ENCODE measurements at regions not wholly inside any gene's neighbourhood (a gene's known extent, or its start where the extent isn't known, plus 50 kb on each side); places are given as distances from the start of the nearest gene placed in this dataset.

DNA sequence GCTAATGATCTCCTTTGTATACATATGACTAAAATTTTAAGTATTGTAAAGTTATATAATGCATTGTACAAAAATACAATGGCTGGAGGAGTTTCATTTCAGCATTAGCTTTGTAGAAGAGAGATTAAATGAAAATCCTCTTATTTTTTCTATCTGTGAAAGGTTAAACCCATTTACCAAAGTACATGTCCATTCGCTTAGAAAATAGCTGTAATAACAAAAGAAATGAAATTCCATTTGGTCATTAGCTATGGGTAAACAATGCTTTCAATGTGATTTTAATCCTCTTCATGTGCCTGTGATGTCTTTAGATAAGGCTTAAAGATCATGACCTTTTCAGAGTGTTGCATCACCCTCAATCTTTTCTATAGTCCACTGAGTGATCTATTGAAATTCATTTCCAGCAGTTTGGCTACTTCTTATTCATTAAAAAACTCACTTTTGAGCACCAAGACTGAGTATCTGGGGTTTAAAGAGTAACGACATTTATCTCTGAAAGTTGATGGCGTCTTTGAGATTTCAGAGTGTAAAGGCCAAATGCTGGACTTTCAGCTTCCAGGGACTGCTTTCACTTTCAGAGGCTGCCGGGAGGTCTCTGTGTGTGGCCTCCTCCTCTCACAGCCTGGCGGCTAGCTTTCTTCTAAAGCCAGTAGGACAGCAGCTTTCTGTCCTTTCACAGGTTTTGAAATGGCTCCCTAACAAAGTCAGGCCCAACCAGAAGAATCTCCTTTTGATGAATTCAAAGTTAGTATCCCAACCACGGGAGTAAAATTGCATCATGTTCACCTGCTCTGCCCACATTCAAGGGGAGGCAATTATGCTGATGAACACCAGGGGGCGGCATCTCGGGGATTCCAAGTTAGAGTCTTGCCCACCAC is 701.4 kb upstream of the COBL start:
- DNase-seq = peak in 1 of 4 experiments; percentile 0

DNA sequence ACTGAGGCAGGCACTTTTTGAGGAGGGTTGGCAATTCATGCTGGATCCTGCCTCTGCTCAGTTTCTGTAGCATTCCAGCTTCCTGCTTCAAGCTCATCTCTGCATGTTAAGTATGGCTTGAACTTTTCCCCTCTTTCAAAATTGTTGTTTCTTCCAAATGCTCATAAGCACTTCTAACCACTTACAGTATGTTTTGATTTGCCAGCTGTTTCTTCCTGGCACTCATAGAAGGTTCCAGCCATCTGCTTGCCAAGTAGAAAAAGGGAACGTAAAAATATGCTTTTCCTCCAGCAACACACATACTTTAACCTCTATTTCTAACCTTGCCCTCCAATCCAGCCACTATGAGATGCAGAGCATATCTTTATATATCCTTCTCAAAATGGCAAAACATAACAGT is 692.6 kb upstream of the COBL start:
- no peak for DNase-seq

DNA sequence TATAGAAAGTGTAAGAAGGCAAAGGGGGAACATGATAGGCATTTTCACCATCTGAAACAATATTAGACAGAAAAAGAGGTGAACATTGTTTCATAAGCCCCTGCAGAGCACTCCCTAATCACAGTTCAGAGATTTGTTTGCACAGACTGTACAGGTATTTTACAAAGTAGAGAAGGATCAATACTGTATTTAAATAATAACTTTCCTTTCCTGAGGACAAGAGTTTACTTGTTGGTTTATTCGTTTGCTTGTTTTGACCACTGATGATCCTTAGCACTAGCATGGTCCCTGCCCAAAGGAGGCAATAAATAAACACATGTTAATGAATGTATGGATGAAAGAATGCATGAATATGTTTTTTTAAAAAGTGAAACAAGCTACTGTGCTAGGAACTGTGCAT is 690.1 kb upstream of the COBL start:
- no peak for DNase-seq

DNA sequence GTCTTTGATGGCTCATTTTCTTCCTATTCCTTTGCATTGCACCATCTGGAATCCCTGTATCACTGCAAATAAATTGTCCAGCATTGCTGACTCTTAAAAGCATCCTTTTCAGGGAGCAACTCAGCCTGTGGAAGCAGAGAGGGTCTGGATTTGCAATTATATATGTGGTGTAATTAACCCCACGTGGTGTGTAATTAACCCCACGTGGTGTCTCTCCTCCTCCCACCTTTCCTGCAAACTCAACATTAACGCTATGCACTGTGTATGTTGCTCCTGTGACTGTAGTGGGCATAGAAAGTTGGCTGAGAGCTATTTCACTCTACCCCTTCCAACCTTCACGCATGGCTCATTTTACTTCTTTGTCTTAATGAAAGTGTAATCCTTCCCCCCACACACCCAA is 689.0 kb upstream of the COBL start:
- no peak for DNase-seq

DNA sequence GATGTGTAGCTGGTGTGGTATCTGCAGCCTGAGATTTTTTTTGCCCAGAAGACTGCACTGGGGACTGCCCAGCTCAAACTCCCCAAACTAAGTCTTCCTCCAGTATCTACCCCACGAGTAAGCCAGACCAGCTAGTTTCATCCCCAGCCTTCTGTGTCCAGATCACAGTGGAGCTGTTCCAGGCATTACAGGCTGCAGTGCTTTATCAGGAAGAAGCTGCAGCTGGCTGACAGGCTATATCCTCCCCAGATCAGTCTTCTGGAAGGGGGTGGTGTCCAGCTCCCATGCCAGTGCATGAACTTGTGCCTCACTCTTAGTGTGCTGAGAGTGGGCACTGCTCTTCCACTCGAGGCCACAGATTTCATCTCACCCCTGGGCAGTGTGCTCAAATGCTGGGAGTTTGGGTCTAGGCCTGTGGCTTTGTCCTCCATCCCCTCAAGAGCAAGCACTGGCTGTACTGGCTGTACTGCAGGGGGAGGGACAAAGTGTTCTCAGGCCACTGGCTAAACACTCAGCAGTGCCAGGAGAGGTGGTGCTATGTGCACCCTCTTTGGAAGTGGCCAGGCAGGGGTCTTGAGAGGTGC is 679.1 kb upstream of the COBL start:
- DNase-seq = no peak

DNA sequence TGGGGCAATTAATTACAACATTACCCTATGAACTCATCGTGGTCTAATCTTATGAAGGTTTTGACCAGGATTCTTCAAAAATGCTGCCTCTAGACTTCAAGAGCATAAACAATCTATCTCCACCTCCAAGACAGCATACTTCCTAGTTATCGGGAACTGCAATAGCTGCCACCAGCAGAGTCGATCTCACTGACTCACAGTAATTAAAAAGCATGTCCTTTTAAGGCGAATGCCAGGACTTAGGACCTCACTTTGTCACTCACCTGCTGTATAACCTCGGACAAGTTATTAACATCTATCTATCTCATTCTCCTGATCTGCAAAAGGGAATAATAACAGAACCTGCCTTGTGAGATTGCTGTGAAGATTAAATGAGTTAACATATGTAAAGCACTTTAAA is 666.0 kb upstream of the COBL start:
- DNase-seq = no peak

DNA sequence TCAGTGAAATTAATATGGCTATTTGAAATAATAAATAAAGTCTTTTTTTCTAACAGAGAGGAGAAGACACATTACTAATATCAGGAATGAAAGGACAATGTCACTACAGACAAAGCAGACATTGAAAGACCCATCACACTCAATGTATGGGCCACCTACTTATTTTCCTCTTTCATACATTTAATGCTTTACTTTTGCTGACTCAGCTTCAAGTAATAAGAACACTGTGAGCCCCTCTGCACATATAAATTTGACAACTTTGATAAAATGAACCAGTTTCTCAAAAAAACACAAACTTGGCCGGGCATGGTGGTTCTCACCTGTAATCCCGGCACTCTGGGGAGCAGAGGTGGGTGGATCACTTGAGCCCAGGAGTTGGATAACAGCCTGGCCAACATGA is 664.2 kb upstream of the COBL start:
- DNase-seq = no peak

DNA sequence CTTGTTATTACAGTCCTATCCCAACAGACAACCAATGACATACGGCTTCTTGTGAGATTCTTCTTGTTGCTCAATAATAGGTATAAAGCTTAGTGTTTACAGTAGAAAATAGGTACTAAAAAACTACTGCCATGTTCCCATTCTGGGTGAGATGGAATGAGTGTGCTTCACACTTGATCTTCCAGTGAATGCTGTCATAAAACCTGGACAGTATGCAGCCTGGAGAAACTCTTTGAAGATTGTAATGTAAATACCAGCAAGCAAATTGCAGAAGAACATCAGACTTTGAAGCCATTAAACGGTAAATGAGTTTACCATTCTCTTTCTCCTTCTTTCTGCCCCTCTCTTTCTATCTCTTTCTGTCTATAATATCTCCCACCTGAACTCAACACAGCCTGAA is 663.7 kb upstream of the COBL start:
- DNase-seq = no peak

DNA sequence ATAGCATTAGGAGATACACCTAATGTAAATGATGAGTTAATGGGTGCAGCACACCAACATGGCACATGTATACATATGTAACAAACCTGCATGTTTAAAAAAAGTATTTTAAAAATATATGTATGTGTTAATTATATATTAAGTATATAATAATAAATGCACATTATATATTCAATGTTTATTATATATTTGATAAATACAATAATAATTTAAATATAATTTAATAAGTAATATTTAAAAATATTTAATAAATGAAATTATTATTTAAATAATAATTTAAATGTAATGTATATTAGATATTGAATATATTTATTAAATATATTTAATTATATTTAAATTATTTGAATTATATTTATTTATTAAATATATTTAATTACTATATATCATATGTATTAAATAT is 661.3 kb upstream of the COBL start:
- DNase-seq = no peak

DNA sequence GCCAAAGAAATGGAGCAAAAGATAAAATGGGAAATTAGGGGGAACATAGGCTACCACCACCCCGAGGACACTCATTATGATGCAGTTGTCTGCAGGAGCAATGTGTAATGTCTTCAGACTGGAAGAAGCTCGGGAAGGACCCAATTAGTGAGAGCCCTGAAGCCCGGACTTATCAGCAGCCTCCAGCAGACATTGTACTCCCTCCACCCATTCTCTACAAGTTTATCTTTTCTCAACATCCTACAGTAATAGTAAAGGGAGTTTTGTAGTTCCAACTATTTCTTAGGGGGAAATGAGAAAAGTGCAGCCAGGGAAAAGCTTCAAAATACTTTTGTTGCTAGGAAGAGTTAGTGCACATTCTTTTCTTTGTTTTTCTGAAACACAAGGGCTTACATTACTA is 657.3 kb upstream of the COBL start:
- DNase-seq = no peak

DNA sequence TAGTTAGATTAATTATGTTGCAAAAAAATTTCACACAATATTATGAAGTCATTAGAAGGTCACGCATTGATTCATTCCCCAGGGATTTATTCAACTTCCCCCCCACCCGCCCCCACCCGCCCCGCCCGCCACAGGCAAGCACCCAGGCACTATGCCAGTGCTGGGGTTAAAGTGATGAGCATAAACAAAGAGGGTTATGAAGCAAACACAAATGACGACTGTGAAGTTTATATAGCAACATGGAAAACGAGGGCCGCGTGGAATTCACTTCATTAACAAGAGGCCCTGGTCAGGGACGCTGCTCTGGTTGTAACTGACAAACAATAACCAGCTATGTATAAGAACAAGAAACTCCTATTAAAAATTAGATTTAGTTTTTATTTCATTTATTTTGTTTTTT is 656.5 kb upstream of the COBL start:
- DNase-seq = no peak

DNA sequence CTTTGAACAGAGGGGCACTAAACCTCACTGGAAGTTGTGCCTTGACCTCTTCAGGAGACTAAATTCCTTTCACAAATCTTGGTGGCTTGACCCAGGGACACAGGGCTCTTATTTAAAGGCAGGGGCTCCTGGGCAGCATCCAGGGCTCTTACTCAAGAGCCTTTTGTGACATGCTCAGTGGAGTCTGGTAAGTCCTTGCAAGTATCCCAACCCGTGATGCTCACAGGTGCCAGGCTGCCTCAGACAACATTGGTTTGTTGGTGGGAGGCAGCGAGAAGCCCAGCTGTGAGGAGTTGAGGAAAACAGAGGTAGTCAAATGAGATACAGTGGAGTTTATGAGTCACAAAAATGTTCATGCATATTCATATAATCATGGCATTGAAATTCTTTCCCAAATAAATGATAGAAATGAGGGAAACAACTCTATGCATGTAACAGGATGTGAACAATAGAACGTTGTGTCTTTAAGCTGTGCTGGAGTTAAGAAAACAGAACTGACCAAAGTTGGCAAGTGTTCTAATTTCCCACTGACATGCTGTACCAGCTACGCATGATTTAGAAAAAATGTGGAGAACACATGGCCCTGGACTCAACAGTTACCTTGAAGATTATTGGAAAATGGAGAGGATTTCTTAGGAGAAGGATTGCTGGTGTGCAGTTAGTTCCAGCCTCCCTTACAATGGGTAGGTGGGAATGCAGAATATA is 654.5 kb upstream of the COBL start:
- no peak for DNase-seq

DNA sequence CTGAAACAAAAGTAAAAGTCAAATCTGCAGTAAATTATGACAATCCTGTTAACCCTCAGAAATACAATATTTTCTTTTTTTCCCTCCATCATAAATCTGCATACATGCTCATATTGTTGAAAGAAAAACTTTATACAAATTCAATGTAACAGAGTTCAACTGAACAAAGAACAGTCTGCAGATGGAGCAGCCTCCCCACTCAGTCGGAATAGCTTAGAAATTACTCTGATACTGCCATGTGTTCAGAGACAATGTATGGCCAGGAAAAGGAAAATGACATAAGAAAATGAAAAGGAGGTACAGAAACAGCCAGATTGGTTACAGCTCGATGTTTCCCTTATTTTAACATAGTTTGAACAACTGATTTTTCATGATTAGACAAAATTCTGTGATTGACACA is 651.9 kb upstream of the COBL start:
- DNase-seq = no peak

DNA sequence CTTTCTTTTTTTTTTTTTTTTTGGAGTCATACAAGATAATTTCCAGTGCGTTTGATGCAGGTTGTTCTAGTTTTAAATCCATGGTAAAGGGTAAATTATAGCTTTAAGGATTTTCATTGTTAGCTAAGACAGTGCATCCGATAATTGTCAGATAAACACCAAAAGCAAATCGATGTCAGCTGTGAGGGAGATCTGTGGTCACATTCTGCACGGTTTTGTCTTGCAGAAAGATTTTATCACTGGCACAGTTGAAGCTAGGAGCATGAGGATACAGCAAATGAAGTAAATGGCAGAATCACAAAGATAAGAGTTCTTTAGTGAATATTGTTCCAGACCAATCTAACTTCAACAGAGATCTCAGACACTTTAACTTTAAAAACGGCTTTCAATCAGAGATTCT is 648.8 kb upstream of the COBL start:
- DNase-seq = no peak

DNA sequence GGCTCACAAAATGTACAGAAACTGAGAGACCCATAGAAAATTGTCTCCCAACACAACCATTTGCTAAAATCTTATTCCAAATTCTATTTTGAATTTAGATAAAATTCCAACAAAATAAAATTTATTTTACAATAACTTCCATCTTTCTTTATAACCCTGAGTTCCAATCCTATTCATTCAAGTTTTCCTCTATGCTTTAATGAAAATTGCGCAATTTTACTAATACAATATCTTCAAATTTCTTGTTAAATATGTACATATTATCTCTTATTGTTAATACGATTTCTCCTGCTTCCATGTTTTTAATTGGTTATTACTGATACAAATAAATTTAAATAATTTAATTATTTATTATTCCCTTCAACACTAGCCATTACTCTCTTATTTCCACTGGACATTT is 645.2 kb upstream of the COBL start:
- no peak for DNase-seq

DNA sequence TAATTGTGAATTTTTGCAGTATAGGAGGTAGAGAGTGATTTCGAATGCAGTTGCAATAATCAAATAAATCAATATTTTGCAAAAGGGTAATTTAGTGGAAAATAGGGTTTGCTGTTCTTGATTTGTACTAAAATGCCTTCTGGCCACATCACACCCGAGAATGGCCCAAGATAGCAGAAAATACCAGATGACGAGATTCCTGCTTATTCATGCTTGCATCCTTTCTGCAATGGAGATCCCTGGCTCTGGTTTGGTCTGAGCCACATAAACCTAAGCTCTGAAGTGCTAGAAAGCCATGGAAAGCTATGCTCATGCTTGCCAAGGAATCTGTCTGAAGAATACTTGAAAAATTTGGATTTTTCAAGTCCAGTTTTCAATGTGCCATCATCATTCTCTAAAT is 634.2 kb upstream of the COBL start:
- DNase-seq = no peak

DNA sequence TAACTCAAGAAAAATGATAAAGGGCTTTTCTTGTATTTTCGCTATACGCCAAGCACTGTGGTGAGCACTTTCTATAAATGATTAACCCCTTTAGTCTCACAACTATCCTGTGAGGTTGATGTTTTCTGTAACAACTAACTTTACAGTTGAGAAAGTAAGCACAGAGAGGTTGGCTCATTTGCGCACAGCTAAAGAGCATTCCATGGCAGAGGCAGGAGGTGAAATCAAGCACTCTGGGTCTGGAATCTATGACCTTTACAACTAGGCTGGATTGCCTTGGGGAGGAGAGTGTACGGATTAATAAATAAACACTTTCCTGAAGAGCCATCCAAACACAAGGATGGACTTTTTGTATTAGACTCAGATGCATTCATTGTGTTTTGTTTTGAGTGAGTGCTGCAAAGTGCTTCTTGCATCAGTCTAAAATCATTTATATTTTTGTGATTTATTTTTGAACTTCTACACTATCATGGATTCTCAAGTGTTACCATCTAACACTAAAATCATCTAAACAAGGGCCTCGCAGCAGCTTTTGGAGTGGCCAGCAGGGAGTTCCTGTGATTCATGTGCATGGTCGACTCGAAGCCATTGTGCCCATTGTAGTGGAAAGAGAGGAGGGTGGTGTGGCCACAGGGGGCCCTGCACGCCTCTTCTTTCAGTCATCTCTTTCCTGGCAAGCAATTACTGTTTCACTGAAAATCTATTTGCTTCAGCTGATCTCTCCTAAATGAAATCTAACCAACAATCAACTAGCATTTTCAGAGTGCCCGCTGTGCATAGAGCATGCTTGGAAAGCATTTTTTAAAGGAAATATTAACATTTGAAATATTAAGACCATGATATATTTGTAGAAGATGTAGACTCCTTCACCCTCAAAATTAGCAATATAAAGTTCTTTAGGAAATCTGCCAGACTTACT is 633.4 kb upstream of the COBL start:
- DNase-seq = no peak

DNA sequence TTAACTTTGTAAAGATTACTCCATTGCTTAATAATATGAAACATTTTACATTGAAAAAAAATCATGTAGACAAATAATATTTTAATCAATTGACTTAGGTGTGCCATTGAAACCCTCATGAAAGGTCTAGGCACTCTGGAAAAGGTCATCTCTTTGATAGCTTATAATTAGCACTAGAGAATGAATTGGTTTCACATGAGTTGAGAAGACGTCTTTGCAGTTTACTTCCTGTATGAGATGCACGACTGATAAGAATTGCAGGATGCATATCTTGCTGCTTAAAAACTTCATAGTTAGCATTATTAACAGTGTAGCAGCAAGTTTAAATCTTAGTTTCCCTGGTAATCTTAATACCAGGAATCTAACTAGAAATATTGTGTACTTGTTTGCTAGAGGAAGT is 614.2 kb upstream of the COBL start:
- no peak for DNase-seq

DNA sequence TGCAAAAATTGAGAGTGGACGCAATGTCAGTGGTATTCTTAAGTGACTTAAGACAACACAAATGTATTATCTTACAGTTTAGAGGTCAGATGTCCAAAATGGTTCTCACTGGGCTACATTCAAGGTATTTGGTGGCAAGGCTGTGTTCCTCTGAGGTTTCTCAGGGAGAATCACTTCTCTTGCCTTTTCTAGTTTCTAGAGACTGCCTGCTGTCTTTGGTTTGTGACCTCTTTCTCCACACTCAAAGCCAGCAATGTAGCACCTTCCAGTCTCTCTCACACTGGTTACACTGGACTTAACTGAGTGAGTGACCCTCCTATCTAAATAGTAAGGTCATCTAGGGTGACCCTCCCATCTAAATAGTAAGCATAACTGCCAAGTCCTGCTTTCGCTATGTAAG is 613.2 kb upstream of the COBL start:
- no peak for DNase-seq

DNA sequence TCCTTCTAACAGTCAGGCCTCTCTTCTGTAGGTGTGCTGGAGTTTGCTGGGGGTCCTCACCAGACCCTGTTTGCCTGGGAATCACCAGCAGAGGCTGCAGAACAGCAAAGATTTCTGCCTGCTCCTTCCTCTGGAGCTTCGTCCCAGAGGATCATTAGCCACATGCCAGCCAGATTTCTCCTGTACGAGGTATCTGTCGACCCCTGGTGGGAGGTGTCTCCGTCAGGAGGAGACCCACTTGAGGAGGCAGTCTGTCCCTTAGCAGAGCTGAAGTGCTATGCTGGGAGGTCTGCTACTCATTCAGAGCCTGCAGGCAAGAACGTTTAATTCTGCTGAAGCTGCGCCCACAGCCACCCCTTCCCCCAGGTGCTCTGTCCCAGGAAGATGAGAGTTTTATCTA is 611.1 kb upstream of the COBL start:
- DNase-seq = no peak

DNA sequence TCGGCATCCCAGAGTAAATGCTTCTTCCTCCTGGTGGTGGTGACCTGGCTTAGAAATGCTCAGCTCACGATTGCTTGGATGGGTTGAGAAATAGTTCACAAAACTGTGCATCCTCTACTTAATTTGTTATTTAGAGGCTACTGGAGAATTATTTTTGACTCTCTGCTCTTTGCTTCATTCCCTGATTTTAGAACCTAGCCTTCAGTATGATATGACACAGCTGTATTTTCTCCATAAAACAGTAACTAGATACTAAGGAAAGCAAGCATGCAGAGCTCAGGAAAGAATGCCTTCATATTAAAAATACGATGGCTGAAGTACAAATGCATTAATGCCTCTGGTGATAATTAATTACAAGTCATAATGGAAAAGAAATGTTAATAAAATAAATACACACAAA is 602.0 kb upstream of the COBL start:
- DNase-seq = no peak

DNA sequence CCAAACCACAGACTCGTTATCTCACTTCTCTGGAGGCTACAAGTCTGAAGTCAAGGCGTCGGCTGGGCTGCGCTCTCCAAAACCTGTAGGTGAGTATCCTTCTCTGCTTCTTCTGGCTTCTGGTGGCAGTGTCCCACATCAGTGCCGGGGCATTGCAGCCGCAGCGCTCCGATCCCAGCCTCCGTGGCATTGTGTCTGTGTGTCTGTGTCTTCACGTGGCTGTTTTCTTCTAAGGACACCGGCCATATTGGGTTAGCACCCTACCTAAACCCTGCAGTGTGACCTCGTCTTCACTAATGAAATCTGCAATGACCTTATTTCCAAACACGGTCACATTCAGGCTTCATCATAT is 584.9 kb upstream of the COBL start:
- DNase-seq = no peak

All from suppressor macrophage (primary cell).